Fibroblast of villous mesenchyme (primary cell): ENCODE measurements at regions not wholly inside any gene's neighbourhood (a gene's known extent, or its start where the extent isn't known, plus 50 kb on each side); places are given as distances from the start of the nearest gene placed in this dataset.

Experiments
- DNase-seq: peaks from one replicate; pipeline ENCODE4 v3.0.0-alpha.2; 2010; ENCODE audit warnings: low read depth
- H3K4me3 ChIP-seq: 2 replicates; pipeline ENCODE4 v1.5.1; 2011; ENCODE audit warnings: low read depth, mild to moderate bottlenecking, low read length
- TF ChIP-seq, protein P1 (sequence below): IDR thresholded peaks from 2 replicates; pipeline ENCODE4 v1.5.1; 2012; ENCODE audit warnings: low read depth, mild to moderate bottlenecking, low read length; ENCODE audit not compliant: insufficient read depth

DNA sequence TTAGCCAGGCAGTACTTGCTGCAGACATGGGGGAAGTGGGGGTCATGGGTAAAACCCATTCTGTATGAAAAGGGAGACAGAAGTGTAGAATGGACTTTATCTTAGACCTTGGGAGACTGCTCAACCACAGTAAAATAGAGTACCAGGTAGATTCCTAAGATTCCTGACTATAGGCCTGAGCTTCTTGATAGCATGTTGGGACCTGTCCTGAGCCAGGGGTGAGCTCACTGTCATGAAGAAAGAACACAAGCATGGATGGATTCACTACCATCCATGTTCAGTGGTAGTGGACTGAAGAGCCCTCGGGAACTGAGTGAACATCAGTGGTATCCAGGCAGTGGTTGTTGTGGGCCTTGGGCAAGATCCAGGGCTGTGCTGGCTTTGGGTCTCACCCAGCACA lies 1003.8 kb downstream of the TMTC2 start:
- no peak overlapping the region for H3K4me3 ChIP-seq
- no peak for DNase-seq
- TF ChIP-seq, protein P1, sequence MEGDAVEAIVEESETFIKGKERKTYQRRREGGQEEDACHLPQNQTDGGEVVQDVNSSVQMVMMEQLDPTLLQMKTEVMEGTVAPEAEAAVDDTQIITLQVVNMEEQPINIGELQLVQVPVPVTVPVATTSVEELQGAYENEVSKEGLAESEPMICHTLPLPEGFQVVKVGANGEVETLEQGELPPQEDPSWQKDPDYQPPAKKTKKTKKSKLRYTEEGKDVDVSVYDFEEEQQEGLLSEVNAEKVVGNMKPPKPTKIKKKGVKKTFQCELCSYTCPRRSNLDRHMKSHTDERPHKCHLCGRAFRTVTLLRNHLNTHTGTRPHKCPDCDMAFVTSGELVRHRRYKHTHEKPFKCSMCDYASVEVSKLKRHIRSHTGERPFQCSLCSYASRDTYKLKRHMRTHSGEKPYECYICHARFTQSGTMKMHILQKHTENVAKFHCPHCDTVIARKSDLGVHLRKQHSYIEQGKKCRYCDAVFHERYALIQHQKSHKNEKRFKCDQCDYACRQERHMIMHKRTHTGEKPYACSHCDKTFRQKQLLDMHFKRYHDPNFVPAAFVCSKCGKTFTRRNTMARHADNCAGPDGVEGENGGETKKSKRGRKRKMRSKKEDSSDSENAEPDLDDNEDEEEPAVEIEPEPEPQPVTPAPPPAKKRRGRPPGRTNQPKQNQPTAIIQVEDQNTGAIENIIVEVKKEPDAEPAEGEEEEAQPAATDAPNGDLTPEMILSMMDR: no peak

DNA sequence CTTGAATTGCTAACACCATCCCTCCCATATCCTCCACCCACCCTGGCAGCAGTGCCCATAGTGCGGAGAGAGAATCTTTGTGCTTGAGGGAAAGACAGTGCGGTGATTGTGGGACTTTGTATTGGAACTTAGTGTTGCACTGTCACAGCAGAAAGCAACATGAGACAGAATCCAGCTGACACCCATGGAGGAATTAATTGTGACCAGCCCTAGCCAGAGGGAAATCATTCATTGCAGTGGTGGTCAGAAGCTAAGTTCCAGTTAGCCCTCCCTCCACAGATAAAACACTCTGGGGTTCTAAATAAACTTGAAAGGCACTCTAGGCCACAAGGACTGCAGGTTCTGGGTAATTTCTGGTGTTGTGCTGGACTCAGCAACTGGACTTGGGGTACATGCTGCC lies 1002.6 kb downstream of the TMTC2 start:
- H3K4me3 ChIP-seq: no peak overlapping the region
- DNase-seq: no peak
- TF ChIP-seq, protein P1: no peak

DNA sequence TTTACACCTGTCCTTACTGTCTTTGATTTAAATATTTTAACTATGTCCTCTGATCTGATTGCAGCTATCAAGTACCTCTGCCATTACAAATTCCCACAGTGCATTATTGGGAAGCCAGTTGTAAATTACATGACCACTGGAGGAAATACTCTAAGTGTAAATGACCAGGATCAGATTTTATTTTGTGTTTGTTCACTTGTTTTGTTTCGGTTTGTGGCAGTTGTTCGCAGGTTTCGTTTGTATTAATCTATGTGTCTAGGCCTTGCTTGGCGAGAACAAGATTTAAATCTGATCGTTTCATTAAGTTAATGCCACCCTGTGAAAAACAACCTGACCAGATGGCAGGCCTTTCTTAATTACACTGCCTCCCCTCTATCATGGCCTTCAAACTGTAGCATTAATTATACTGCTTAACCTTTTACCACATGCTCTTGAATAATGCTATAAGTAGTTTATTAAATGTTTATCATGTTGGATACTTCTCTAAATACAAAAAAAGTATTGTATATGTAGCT lies 990.1 kb downstream of the TMTC2 start:
- no peak overlapping the region for H3K4me3 ChIP-seq
- TF ChIP-seq, protein P1: no peak
- no peak for DNase-seq

DNA sequence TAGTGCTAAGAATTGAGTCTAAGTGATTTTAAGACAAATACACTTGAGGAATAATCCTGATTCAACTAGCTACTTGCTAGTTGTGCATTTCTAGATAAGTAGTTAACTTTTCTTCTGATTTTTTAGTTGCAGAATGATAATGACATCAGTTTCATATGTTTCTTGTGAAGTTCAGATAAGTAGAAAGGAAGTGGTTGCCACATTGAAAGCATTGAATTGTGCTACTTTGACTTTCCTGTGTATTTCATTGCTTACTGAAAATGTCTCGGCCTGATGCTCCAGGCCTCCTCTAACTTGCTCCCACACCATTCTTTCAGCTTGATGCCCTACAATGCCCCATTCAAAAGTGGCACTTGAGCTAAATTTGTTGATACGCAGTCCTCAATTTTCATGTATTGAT lies 980.0 kb downstream of the TMTC2 start:
- H3K4me3 ChIP-seq: no peak overlapping the region
- TF ChIP-seq, protein P1: no peak
- no peak for DNase-seq

DNA sequence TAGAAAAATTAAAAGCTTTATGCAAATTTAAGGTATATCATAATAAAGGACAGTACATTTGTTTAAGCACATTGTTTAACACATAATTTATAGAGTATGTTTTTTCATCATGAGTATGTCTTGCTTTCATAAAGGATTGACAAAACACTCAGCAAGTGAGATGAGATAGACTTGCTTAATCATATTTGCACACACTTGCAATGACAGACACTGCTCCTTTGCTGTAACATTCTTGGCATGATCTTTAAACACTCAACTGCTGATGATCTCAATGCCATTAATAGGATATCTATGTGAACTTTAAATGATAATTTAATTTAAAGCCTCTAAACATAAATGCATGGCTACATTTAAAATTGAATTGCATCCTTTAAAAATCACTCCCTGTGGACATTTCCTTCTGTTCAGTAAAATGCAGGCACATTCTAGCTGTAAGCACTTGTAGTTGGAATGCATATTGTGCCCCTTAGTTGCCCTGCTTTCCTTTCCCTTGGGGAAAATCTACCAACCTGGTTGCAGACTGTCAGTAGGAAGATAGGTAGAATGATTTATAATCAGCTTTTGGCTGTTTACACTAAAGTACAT lies 979.0 kb downstream of the TMTC2 start:
- no peak overlapping the region for H3K4me3 ChIP-seq
- TF ChIP-seq, protein P1: no peak
- DNase-seq: no peak

DNA sequence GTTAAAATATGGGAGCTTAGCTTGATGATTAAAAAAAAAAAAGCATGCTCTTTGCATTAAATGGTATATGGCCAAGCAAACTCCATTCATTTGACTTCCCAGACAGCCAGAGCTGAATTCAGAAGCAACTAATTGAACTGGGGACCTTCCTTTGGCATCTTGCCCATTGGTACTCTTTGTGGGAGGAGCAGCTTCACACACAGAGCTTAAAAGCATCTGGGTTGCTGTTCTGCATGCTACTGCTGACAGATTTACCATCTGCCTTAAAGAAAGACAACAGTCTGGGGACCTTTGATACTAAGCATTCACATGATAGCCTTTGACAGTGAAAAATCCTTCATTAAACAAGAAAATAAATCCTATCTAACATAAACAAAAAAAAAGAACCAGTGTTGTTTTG lies 977.9 kb downstream of the TMTC2 start:
- TF ChIP-seq, protein P1: no peak
- H3K4me3 ChIP-seq: no peak overlapping the region
- no peak for DNase-seq

DNA sequence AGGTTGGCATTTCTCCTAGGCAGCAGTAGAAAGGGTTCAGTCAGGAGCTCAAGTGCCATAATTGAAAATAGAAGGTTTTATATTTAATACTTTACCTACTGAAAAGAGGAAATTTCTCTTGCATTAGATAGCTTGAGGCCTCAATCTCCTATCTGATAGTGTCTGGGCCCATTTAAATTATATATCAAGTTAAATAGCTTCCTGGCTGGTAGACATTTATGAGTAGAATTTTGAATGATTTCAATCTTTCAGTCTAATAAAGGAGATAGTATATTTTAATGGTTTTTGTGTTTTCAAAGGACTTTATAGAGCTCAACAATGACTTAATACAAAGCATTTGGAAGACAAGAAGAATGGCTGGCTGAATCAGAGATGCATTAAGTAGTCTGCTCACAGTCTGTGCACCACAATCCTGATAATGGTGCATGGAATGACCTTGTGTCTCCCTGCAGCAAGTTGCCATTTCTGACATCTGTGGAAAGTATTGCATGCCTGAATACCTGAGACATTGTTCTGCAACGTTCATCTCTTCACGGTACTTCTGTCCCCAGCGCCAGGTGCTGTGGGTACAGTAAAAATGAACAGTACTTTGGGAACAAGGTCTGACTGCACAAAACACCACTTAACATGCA lies 974.1 kb downstream of the TMTC2 start:
- no peak for DNase-seq
- H3K4me3 ChIP-seq: no peak overlapping the region
- TF ChIP-seq, protein P1: no peak
